Choroid plexus epithelial cell (primary cell): ENCODE measurements at regions not wholly inside any gene's neighbourhood (a gene's known extent, or its start where the extent isn't known, plus 50 kb on each side); places are given as distances from the start of the nearest gene placed in this dataset.

ENCODE experiments used
- DNase-seq: peaks from one replicate; pipeline ENCODE4 v3.0.0-alpha.2; 2010; ENCODE audit warnings: low read depth
- H3K4me3 ChIP-seq: 2 replicates; pipeline ENCODE4 v1.5.1; 2011; ENCODE audit warnings: low read depth, mild to moderate bottlenecking, control low read depth, low read length, moderate library complexity
- CTCF ChIP-seq: conservative IDR thresholded peaks from 2 replicates; pipeline ENCODE4 v1.5.1; 2011; ENCODE audit warnings: low read depth, mild to moderate bottlenecking, control low read depth, inconsistent platforms, low read length, moderate library complexity

DNA sequence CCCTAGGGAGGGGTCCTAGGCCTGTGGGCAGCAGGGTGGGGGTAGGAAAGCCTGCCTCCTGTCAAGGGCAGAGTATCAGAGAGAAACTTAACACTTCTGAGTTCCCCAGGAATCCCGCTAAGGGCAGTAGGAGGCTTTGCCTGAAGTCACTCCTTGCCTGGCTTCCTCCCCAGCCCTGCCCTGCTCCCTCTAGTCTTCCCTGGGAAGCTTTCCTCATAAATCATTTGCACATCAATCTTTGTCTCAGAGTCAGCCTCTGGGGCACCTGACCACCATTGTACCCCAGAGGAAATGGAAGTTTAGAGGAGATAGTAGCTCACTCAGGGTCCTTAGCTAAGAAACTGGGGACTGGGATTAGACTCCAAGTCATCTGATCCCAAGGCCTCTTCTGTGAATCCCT, 129.4 kb upstream of the TLE3 start:
- H3K4me3 ChIP-seq: no peak overlapping the region
- TF ChIP-seq CTCF: no peak
- DNase-seq: no peak

DNA sequence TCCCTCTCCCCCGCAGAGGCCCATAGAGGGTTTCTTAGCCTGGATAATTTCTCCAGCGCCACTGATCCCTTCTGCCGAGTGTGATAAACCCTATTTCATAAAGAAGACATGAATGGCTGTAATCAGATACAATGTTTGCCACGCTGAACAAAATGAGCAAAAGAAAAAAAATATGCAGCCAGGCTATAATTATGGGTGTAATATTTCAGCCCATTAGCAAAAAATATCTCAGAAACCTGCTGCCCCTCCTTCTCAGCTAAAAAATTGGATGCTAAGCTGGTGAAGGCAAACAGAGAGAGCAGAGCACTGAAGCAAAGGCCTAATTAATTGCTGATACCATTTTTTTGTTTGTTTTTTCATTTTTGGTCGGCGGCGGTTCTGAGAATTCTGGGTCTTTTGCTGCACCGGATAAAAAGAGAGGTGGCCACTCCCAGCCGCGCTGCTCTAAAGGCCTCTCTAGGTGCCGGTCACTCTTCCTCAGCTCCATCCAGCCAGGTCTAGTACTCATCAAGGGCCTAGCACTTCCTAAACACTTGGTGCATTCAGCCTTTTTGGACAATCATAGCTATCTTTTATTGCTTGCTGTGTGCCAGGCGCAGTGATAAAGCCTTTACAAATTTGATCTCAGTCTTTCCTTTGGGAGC, 128.7 kb upstream of the TLE3 start:
- DNase-seq: no peak
- TF ChIP-seq CTCF: no peak

DNA sequence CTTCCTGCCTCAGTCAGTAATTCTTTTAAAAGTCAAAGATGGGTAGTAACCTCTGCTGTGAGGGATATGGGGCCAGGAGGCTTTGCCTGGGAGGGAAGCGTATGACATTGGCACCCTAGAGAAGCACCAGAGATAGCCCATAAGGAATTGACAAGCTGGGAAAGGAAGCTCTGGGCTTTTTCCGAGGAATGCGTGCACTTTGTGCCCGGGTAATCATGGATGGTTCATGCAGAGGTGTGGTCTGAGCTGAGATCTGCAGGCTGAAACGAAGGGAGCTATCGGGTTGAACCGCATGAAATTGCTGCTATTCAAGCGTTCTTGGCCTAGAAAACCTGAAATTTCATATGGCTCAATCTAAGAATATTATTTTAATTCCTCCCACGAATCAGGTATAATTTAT, 127.7 kb upstream of the TLE3 start:
- DNase-seq: no peak

More for the DNA sequence above, 128.7 kb upstream of the TLE3 start:
- no peak overlapping the region for H3K4me3 ChIP-seq

GRCh38 chr15:70222606-70223005, 124.9 kb upstream of the TLE3 start:
- no peak for TF ChIP-seq CTCF
- no peak for DNase-seq

More for the DNA sequence above, 127.7 kb upstream of the TLE3 start:
- no peak overlapping the region for H3K4me3 ChIP-seq
- TF ChIP-seq CTCF: no peak

DNA sequence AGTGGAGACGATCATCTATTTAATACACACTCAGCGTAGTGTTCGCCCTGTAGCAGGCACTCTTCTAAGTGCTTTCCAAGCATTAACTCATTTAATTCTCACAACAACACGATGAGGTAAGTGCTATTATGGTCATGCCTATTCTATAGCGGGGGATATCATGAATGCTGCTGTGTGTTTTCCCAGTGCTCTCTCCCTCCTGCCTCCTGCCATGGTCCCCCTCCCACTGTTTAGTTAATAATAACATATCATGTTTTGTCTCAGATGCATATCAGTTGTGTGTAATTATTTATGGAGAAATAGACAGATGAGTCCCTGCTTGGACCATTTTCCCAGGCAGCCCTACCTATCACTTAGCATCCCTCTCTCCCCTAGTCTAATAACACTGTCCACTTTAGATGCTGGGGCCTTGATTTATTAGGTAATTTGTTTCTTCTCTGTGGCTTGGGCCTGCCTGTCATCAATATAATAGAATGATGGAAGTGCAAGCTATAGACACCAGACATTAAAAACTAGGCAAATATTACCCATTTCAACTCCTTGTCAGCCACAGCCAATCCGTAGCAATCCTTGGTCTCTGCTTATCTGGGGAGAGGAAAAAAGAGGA, 122.9 kb upstream of the TLE3 start:
- TF ChIP-seq CTCF: no peak
- DNase-seq: no peak
- no peak overlapping the region for H3K4me3 ChIP-seq

More at GRCh38 chr15:70222606-70223005, 124.9 kb upstream of the TLE3 start:
- no peak overlapping the region for H3K4me3 ChIP-seq

DNA sequence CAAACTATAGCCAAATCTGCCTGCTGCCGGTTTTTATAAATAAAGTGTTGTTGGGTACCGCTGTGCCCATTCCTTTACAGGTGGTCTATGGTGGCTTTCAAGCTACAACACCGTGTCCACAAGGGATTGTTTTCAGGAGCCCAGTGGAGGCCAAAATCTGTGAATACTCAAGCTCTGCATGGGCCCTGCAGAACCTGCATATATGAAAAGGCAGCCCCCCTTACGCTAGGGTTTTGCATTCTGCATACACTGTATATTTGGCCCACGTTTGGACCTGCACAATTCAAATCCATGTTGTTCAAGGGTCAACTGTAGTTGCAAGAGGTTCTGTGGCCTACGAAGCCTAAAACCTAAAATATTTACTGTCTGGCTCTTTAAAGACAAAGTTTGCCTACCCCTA, 122.2 kb upstream of the TLE3 start:
- no peak for TF ChIP-seq CTCF
- H3K4me3 ChIP-seq: no peak overlapping the region

More for the DNA sequence above, 122.2 kb upstream of the TLE3 start:
- no peak for DNase-seq
